Activated CD8-positive, alpha-beta T cell treated with anti-CD3 and anti-CD28 coated beads for 36 hours (primary cell): ENCODE measurements at regions not wholly inside any gene's neighbourhood (a gene's known extent, or its start where the extent isn't known, plus 50 kb on each side); places are given as distances from the start of the nearest gene placed in this dataset.

Experiments used
- ATAC-seq: fragments of 200-7000 bp; cut with Tn5 transposase; one replicate; pipeline ENCODE4 v1.10.0; 2021; ENCODE audit warnings: mild to moderate bottlenecking, moderate library complexity
- CTCF ChIA-PET: fragments of 350-600 bp; sonication (Branson Sonifier 250); formaldehyde crosslinking; loops from one replicate; lab custom pipeline; 2021; ENCODE audit warnings: antibody characterized with exemption; lab: Charles Lee
- POLR2A ChIA-PET: fragments of 350-600 bp; sonication (Branson Sonifier 250); formaldehyde crosslinking; loops from one replicate; lab custom pipeline; 2021; ENCODE audit warnings: antibody characterized with exemption; lab: Charles Lee
- DNase-seq: peaks from one replicate; pipeline ENCODE4 v3.0.0-alpha.2; 2020
- H3K27ac Mint-ChIP-seq: one replicate; pipeline ENCODE4 v1.8.0; 2021; ENCODE audit warnings: mild to moderate bottlenecking, mixed read lengths
- H3K27me3 Mint-ChIP-seq: one replicate; pipeline ENCODE4 v1.8.0; 2021; ENCODE audit warnings: mixed read lengths
- H3K36me3 Mint-ChIP-seq: one replicate; pipeline ENCODE4 v1.8.0; 2021; ENCODE audit warnings: low read depth, mixed read lengths
- H3K4me1 Mint-ChIP-seq: one replicate; pipeline ENCODE4 v1.8.0; 2021; ENCODE audit warnings: low read depth, mixed read lengths
- H3K4me3 Mint-ChIP-seq: one replicate; pipeline ENCODE4 v1.8.0; 2021; ENCODE audit warnings: mild to moderate bottlenecking, moderate library complexity, mixed read lengths
- H3K9me3 Mint-ChIP-seq: one replicate; pipeline ENCODE4 v1.8.0; 2021; ENCODE audit warnings: mixed read lengths
- intact Hi-C: fragments of 100-400 bp; cut with micrococcal nuclease; formaldehyde crosslinking; loops from one replicate; pipeline ENCODE4 v1.10.0; 2022
- TF ChIP-seq, protein P1 (sequence below): fragments of 200-600 bp; IDR thresholded peaks from one replicate; pipeline ENCODE4 v1.8.0; 2022; ENCODE audit warnings: antibody characterized with exemption, mild to moderate bottlenecking

- no peaks in the 10 kb centered on the region for H3K36me3 Mint-ChIP-seq
- TF ChIP-seq, protein P1, sequence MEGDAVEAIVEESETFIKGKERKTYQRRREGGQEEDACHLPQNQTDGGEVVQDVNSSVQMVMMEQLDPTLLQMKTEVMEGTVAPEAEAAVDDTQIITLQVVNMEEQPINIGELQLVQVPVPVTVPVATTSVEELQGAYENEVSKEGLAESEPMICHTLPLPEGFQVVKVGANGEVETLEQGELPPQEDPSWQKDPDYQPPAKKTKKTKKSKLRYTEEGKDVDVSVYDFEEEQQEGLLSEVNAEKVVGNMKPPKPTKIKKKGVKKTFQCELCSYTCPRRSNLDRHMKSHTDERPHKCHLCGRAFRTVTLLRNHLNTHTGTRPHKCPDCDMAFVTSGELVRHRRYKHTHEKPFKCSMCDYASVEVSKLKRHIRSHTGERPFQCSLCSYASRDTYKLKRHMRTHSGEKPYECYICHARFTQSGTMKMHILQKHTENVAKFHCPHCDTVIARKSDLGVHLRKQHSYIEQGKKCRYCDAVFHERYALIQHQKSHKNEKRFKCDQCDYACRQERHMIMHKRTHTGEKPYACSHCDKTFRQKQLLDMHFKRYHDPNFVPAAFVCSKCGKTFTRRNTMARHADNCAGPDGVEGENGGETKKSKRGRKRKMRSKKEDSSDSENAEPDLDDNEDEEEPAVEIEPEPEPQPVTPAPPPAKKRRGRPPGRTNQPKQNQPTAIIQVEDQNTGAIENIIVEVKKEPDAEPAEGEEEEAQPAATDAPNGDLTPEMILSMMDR: no peak
- POLR2A ChIA-PET: no interaction called here
- intact Hi-C loops: no loop called here
- H3K27ac Mint-ChIP-seq: no peak overlapping the region
- peaks cover 4% of the 10 kb centered on the region for H3K27me3 Mint-ChIP-seq
- ATAC-seq (no peak), DNase-seq (no peak)
- no peaks in the 10 kb centered on the region for H3K4me1 Mint-ChIP-seq
- CTCF ChIA-PET: no interaction called here
- H3K4me3 Mint-ChIP-seq: no peak overlapping the region
- H3K9me3 Mint-ChIP-seq: no peaks in the 10 kb centered on the region
Measured at GRCh38 chr2:169426069-169426663, 53.1 kb upstream of the BBS5 start.

GRCh38 chr2:169422120-169422519 is 57.2 kb upstream of the BBS5 start:
- Mint-ChIP-seq H3K4me1 (no peaks in the 10 kb centered on the region), H3K27me3 (peaks cover 16% of the 10 kb centered on the region), H3K27ac (no peak overlapping the region), H3K4me3 (no peak overlapping the region), H3K36me3 (no peaks in the 10 kb centered on the region), H3K9me3 (no peaks in the 10 kb centered on the region)
- ChIA-PET POLR2A (no interaction called here), CTCF (no interaction called here)
- DNase-seq: no peak
- no peak for ATAC-seq
- TF ChIP-seq, protein P1: no peak
- intact Hi-C loops: no loop called here

GRCh38 chr2:169415233-169415748 is 53.0 kb upstream of the LRP2 start:
- POLR2A ChIA-PET: interaction anchor here (0.6 kb wide), 1 partner anchor 1415 kb away, joined by 3 read pairs; no protein-coding TSS in a partner anchor
- Mint-ChIP-seq H3K27ac (no peak overlapping the region), H3K4me3 (no peak overlapping the region), H3K4me1 (no peaks in the 10 kb centered on the region), H3K9me3 (no peaks in the 10 kb centered on the region), H3K27me3 (peaks cover 26% of the 10 kb centered on the region), H3K36me3 (no peaks in the 10 kb centered on the region)
- ATAC-seq (no peak), DNase-seq (no peak)
- CTCF ChIA-PET: interaction anchor here (0.6 kb wide), 1 partner anchor 27 kb away, joined by 3 read pairs; no protein-coding TSS in a partner anchor
- intact Hi-C loops: no loop called here
- TF ChIP-seq, protein P1: no peak
